ENCODE measurements at regions not wholly inside any gene's neighbourhood (a gene's known extent, or its start where the extent isn't known, plus 50 kb on each side); places are given as distances from the start of the nearest gene placed in this dataset.
"Not testable (repeated sequence)": the region's sequence is repeated elsewhere in the genome, so short reads cannot be mapped to it uniquely, and the experiment has no call there.

DNA sequence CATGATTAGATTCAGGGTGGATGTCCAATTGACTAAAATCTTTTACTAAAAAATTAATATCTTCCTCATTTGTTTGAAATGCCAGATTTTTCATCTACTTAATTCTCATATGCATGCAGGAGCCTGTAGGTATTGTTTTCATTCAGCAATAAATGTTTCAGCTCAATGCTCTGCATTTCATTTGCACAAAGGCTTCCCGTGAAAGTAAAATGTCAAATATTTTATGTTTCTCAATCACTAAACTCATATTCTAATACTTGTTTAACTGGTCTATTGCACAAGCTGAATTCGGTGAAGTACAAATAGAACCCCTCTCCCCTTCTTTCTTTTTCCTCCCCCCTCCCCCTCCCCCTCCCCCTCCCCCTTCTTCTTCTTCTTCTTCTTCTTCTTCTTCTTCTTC lies 175.9 kb downstream of the MCHR2 start:
- Histone ChIP-seq H3K4me1 (ENCODE audit: control insufficient read depth, insufficient read depth, low read length) (no peaks in the 10 kb centered on the region), H3K27me3 (ENCODE audit: control insufficient read depth, insufficient read depth, low read length, poor library complexity, severe bottlenecking) (no peaks in the 10 kb centered on the region), H3K27ac (ENCODE audit: insufficient read depth, low read depth, low read length, poor library complexity, severe bottlenecking) (no peak overlapping the region), H3K4me3 (ENCODE audit: insufficient read depth, low read depth, low read length) (no peak overlapping the region), H3K9me3 (ENCODE audit: control insufficient read depth, low read length) (no peaks in the 10 kb centered on the region), H3K36me3 (ENCODE audit: control insufficient read depth, insufficient read depth, low read length) (no peaks in the 10 kb centered on the region)
- WGBS, 2 experiments: 89 to 91% methylated on average over 2 of the region's 2 CpGs

DNA sequence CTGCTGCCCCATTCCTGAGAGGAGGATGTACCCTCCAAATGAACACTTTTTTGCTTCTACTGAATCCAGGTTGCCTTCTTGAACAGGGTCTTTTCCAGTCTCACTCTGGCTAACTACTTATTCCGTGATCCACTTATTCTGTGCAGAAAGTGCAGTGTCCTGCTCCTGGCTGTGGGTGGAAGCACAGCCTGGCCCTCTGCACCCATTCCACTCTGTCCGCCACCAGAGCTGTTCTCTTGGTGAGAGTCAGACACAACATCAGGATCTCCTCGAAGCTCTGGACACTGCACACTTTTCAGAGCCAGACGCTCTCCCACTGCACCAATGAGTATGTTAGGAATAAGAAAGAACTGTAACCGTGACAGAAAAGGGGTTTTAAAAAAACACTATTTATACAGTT lies 174.2 kb downstream of the MCHR2 start:
- WGBS, 2 experiments: 94 to 97% methylated on average over 3 to 4 of the region's 5 CpGs
- H3K4me3 ChIP-seq (ENCODE audit: insufficient read depth, low read depth, low read length): no peak overlapping the region
- no peak overlapping the region for H3K27ac ChIP-seq (ENCODE audit: insufficient read depth, low read depth, low read length, poor library complexity, severe bottlenecking)
- H3K4me1 ChIP-seq (ENCODE audit: control insufficient read depth, insufficient read depth, low read length): no peaks in the 10 kb centered on the region
- H3K9me3 ChIP-seq (ENCODE audit: control insufficient read depth, low read length): no peaks in the 10 kb centered on the region
- H3K36me3 ChIP-seq (ENCODE audit: control insufficient read depth, insufficient read depth, low read length): no peaks in the 10 kb centered on the region
- no peaks in the 10 kb centered on the region for H3K27me3 ChIP-seq (ENCODE audit: control insufficient read depth, insufficient read depth, low read length, poor library complexity, severe bottlenecking)

GRCh38 chr6:99821164-99821563 lies 172.9 kb downstream of the MCHR2 start:
- no peak overlapping the region for H3K27ac ChIP-seq (ENCODE audit: insufficient read depth, low read depth, low read length, poor library complexity, severe bottlenecking)
- no peak overlapping the region for H3K4me3 ChIP-seq (ENCODE audit: insufficient read depth, low read depth, low read length)
- no peaks in the 10 kb centered on the region for H3K27me3 ChIP-seq (ENCODE audit: control insufficient read depth, insufficient read depth, low read length, poor library complexity, severe bottlenecking)
- H3K9me3 ChIP-seq (ENCODE audit: control insufficient read depth, low read length): no peaks in the 10 kb centered on the region
- H3K36me3 ChIP-seq (ENCODE audit: control insufficient read depth, insufficient read depth, low read length): no peaks in the 10 kb centered on the region
- 92 to 95% methylated on average over 5 to 6 of the region's 6 CpGs for WGBS, 2 experiments
- H3K4me1 ChIP-seq (ENCODE audit: control insufficient read depth, insufficient read depth, low read length): no peaks in the 10 kb centered on the region

GRCh38 chr6:99822741-99823512 lies 171.1 kb downstream of the MCHR2 start:
- Histone ChIP-seq H3K4me3 (ENCODE audit: insufficient read depth, low read depth, low read length) (peak overlapping the region; percentile 16), H3K27ac (ENCODE audit: insufficient read depth, low read depth, low read length, poor library complexity, severe bottlenecking) (no peak overlapping the region), H3K27me3 (ENCODE audit: control insufficient read depth, insufficient read depth, low read length, poor library complexity, severe bottlenecking) (no peaks in the 10 kb centered on the region), H3K36me3 (ENCODE audit: control insufficient read depth, insufficient read depth, low read length) (no peaks in the 10 kb centered on the region), H3K4me1 (ENCODE audit: control insufficient read depth, insufficient read depth, low read length) (no peaks in the 10 kb centered on the region), H3K9me3 (ENCODE audit: control insufficient read depth, low read length) (no peaks in the 10 kb centered on the region)
- whole genome bisulfite sequencing, 2 experiments: 55 to 69% methylated on average over 4 to 5 of the region's 5 CpGs

DNA sequence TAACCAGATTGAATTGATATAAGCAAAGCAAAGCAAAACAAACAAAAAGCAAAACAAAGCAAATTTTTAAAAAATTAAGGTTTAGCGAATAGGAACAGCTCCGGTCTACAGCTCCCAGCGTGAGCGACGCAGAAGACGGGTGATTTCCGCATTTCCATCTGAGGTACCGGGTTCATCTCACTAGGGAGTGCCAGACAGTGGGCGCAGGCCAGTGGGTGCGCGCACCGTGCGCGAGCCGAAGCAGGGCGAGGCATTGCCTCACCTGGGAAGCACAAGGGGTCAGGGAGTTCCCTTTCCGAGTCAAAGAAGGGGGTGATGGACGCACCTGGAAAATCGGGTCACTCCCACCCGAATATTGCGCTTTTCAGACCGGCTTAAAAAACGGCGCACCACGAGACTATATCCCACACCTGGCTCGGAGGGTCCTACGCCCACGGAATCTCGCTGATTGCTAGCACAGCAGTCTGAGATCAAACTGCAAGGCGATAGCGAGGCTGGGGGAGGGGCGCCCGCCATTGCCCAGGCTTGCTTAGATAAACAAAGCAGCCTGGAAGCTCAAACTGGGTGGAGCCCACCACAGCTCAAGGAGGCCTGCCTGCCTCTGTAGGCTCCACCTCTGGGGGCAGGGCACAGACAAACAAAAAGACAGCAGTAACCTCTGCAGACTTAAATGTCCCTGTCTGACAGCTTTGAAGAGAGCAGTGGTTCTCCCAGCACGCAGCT lies 170.3 kb downstream of the MCHR2 start:
- not testable (repeated sequence) for H3K27ac ChIP-seq (ENCODE audit: insufficient read depth, low read depth, low read length, poor library complexity, severe bottlenecking)

DNA sequence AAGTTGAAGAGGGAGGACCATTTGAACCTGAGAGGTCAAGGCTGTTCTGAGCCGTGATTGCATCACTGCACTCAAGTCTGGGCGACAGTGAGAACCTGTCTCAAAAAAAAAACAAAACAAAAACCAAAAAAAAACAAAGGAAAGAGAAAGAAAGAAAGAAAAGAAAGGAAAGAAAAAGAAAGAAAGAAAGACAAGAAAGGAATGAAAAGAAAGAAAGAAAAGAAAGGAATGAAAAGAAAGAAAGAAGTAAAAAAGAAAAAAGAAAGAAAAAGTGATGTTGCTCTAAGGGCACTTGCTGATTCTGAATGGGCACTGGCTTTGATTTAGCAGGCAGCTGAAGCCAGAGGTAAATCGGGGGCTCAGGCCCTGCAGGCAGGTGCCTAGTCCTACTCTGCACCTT lies 161.0 kb downstream of the MCHR2 start:
- 71 to 85% methylated on average over 2 of the region's 3 CpGs for WGBS, 2 experiments
- Histone ChIP-seq H3K4me3 (ENCODE audit: insufficient read depth, low read depth, low read length) (no peak overlapping the region), H3K27me3 (ENCODE audit: control insufficient read depth, insufficient read depth, low read length, poor library complexity, severe bottlenecking) (no peaks in the 10 kb centered on the region), H3K4me1 (ENCODE audit: control insufficient read depth, insufficient read depth, low read length) (no peaks in the 10 kb centered on the region), H3K36me3 (ENCODE audit: control insufficient read depth, insufficient read depth, low read length) (no peaks in the 10 kb centered on the region), H3K27ac (ENCODE audit: insufficient read depth, low read depth, low read length, poor library complexity, severe bottlenecking) (no peak overlapping the region), H3K9me3 (ENCODE audit: control insufficient read depth, low read length) (no peaks in the 10 kb centered on the region)

More for the DNA sequence above, 170.3 kb downstream of the MCHR2 start:
- H3K4me3 ChIP-seq (ENCODE audit: insufficient read depth, low read depth, low read length): peak overlapping the region; percentile 16
- H3K36me3 ChIP-seq (ENCODE audit: control insufficient read depth, insufficient read depth, low read length); H3K4me1 ChIP-seq (ENCODE audit: control insufficient read depth, insufficient read depth, low read length); H3K27me3 ChIP-seq (ENCODE audit: control insufficient read depth, insufficient read depth, low read length, poor library complexity, severe bottlenecking); H3K9me3 ChIP-seq (ENCODE audit: control insufficient read depth, low read length): not testable (repeated sequence)
- WGBS, 2 experiments: 3 to 14% methylated on average over 6 to 7 of the region's 34 CpGs

GRCh38 chr6:99836471-99836870 lies 157.6 kb downstream of the MCHR2 start:
- H3K4me1 ChIP-seq (ENCODE audit: control insufficient read depth, insufficient read depth, low read length): no peaks in the 10 kb centered on the region
- no peak overlapping the region for H3K4me3 ChIP-seq (ENCODE audit: insufficient read depth, low read depth, low read length)
- no peaks in the 10 kb centered on the region for H3K9me3 ChIP-seq (ENCODE audit: control insufficient read depth, low read length)
- 96 to 98% methylated on average over 2 to 3 of the region's 3 CpGs for WGBS, 2 experiments
- H3K27ac ChIP-seq (ENCODE audit: insufficient read depth, low read depth, low read length, poor library complexity, severe bottlenecking): no peak overlapping the region
- H3K27me3 ChIP-seq (ENCODE audit: control insufficient read depth, insufficient read depth, low read length, poor library complexity, severe bottlenecking): no peaks in the 10 kb centered on the region
- no peaks in the 10 kb centered on the region for H3K36me3 ChIP-seq (ENCODE audit: control insufficient read depth, insufficient read depth, low read length)

GRCh38 chr6:99838607-99839006 lies 155.4 kb downstream of the MCHR2 start:
- Histone ChIP-seq H3K9me3 (ENCODE audit: control insufficient read depth, low read length) (no peaks in the 10 kb centered on the region), H3K27ac (ENCODE audit: insufficient read depth, low read depth, low read length, poor library complexity, severe bottlenecking) (no peak overlapping the region), H3K27me3 (ENCODE audit: control insufficient read depth, insufficient read depth, low read length, poor library complexity, severe bottlenecking) (no peaks in the 10 kb centered on the region), H3K4me1 (ENCODE audit: control insufficient read depth, insufficient read depth, low read length) (no peaks in the 10 kb centered on the region), H3K4me3 (ENCODE audit: insufficient read depth, low read depth, low read length) (no peak overlapping the region), H3K36me3 (ENCODE audit: control insufficient read depth, insufficient read depth, low read length) (no peaks in the 10 kb centered on the region)
- 87 to 94% methylated on average over 2 of the region's 2 CpGs for WGBS, 2 experiments

DNA sequence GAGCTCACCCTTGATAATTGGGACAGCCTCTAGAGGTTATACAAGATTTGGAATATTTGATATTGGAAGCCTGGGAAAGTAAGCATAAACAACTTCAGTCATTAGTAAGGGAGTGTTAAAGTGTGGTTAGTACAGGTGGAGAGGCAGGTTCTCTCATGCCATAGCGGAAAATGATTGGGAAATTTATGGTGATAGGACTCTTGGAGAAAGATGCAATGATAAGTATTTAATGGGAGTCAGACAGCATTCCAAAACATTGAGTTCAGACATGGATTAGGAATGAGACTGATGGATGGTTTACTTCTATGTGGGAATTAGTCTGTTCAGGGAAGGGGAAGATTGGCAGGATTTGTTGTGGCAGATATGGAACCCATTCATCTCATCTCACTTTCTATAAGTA lies 152.7 kb downstream of the MCHR2 start:
- 89 to 91% methylated on average over 1 of the region's 1 CpG for WGBS, 2 experiments
- Histone ChIP-seq H3K9me3 (ENCODE audit: control insufficient read depth, low read length) (no peaks in the 10 kb centered on the region), H3K36me3 (ENCODE audit: control insufficient read depth, insufficient read depth, low read length) (no peaks in the 10 kb centered on the region), H3K27me3 (ENCODE audit: control insufficient read depth, insufficient read depth, low read length, poor library complexity, severe bottlenecking) (no peaks in the 10 kb centered on the region), H3K27ac (ENCODE audit: insufficient read depth, low read depth, low read length, poor library complexity, severe bottlenecking) (no peak overlapping the region), H3K4me3 (ENCODE audit: insufficient read depth, low read depth, low read length) (no peak overlapping the region), H3K4me1 (ENCODE audit: control insufficient read depth, insufficient read depth, low read length) (no peaks in the 10 kb centered on the region)

DNA sequence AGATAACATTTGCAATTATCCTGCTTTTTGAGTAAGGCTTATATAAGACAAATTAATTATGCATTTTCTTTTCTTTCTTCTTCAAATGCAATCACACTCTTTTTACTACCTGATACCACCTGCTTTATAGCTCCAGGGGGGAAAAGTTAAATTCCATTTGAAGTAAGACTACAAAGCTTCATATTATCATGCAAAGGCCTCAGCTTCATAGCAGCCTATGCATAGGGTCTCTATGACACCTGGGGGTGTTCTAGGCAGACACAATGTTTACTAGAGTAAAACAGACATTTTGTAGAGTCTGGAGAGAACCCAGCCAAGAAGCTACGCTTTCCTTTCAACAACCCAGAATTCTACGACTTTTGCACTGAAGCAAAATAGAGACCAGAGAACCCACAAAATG lies 148.0 kb downstream of the MCHR2 start:
- H3K36me3 ChIP-seq (ENCODE audit: control insufficient read depth, insufficient read depth, low read length): no peaks in the 10 kb centered on the region
- no peak overlapping the region for H3K4me3 ChIP-seq (ENCODE audit: insufficient read depth, low read depth, low read length)
- H3K27ac ChIP-seq (ENCODE audit: insufficient read depth, low read depth, low read length, poor library complexity, severe bottlenecking): no peak overlapping the region
- H3K27me3 ChIP-seq (ENCODE audit: control insufficient read depth, insufficient read depth, low read length, poor library complexity, severe bottlenecking): no peaks in the 10 kb centered on the region
- WGBS, 2 experiments: 76 to 85% methylated on average over 2 of the region's 2 CpGs
- no peaks in the 10 kb centered on the region for H3K9me3 ChIP-seq (ENCODE audit: control insufficient read depth, low read length)
- no peaks in the 10 kb centered on the region for H3K4me1 ChIP-seq (ENCODE audit: control insufficient read depth, insufficient read depth, low read length)
